GM19468 (cell line): ENCODE measurements at regions not wholly inside any gene's neighbourhood (a gene's known extent, or its start where the extent isn't known, plus 50 kb on each side); places are given as distances from the start of the nearest gene placed in this dataset.

Source experiments
- ATAC-seq: cut with Tn5 transposase; IDR thresholded peaks from one replicate; pipeline ENCODE4 v1.9.1; 2021; ENCODE audit warnings: mild to moderate bottlenecking, moderate library complexity, moderate number of reproducible peaks; ENCODE audit not compliant: unreplicated experiment; ENCODE audit errors: extremely low read depth

- no peak for ATAC-seq
These were observed 1642.4 kb upstream of the SLC39A10 start for GRCh38 chr2:194014639-194015038.

- ATAC-seq: no peak
These were observed 1652.3 kb upstream of the SLC39A10 start for GRCh38 chr2:194004590-194005206.

DNA sequence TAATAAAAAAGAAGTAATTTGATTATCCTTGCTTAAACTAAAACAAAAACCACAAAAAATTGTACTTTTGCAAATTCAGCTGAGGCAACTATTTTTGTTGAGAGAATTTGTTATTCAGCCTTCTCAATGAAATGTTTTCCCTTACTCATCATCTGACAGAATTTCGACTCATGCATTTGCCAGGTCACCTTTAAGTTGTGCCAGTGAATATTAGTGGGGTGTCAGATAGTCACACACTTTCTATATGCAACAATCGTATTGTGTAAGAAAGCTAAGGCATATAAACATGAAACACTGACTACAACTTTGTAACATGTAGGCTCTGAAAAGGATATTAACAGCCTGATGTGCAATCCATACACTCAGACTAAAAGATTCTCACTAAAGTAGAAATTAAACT lies 1653.1 kb upstream of the SLC39A10 start:
- no peak for ATAC-seq

DNA sequence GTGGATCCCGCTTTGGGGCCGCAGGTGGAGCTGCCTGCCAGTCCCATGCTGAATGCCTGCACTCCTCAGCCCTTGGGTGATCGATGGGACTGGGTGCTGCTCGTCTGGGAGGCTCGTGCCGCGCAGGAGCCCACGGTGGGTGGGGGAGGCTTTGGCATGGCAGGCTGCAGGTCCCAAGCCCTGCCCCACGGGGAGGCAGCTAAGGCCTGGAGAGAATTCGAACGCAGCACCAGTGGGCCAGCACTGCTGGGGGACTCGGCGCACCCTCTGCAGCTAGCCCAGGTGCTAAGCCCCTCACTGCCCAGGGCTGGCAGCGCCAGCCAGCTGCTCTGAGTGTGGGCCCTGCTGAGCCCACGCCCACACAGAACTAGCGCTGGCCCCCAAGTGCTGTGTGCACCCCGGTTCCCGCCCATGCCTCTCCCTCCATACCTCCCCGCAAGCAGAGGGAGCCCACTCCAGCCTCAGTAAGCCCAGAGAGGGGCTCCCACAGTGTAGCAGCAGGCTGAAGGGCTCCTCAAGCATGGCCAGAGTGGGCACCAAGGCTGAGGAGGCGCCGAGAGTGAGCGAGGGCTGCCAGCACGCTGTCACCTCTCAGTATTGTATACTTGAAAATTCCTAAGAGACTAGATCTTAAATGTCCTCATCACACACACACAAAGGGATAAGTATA lies 1654.2 kb upstream of the SLC39A10 start:
- no peak for ATAC-seq

DNA sequence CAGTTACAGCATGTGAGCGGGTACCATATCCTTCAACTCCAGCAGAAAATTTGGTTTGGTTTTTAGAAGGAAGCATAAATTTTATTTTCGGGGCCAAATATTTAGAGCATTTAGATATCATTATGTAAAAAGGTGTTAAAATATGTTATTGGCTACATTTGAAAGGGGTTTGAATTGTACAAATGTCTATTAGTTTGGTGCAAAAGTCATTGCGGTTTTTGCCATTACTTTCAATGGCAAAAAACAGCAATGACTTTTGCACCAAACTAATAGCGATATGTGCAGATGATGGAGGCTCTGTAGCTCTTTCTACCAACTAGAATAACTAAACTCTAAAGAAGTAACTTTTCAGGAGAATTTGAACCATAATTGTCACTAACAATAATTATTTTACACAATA lies 1666.2 kb upstream of the SLC39A10 start:
- no peak for ATAC-seq

DNA sequence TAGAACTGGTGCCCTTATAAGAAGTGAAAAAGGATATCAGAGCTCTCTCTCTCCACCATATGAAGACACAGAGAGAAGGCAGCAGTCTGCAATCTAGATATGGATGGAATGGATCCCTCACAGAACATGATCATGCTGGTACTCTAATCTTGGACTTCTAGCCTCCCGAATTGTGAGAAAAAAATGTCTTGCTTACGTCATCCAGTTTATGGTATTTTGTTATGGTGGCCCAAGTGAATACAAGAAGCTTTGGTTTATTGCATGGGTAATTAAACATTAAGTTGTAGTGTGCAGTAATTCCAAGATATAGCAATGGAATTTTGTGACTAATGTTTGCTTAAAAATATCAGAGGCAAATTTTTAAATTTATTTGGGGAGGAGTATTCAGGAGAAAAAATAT lies 1667.4 kb upstream of the SLC39A10 start:
- ATAC-seq: no peak

GRCh38 chr2:193988784-193989183 lies 1668.2 kb upstream of the SLC39A10 start:
- no peak for ATAC-seq

GRCh38 chr2:193985272-193985671 lies 1671.8 kb upstream of the SLC39A10 start:
- no peak for ATAC-seq

DNA sequence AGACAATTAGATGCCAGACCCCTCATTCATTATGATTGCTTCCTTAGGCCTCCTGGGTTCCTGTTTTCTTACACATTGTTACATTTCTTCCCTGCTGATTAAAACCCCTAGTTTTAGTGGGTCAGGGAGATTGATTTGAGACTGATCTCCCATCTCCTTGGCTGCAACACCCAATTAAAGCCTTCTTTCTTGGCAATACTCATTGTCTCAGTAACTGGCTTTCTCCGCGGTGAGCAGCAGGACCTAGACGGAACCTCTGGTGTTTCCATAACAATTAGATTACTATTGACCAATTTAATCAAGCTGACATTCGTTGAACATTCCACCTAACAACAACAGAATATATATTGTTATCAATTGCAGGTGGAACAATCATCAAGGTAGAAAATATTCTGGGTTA lies 1676.4 kb upstream of the SLC39A10 start:
- ATAC-seq: no peak

- no peak for ATAC-seq
These were observed 1683.2 kb upstream of the SLC39A10 start for GRCh38 chr2:193973781-193974180.

- ATAC-seq: no peak
These were observed 1690.4 kb upstream of the SLC39A10 start for GRCh38 chr2:193966590-193966989.

GRCh38 chr2:193965263-193965662 lies 1691.8 kb upstream of the SLC39A10 start:
- ATAC-seq: no peak

- ATAC-seq: no peak
These were observed 1693.4 kb upstream of the SLC39A10 start for GRCh38 chr2:193963472-193964119.

DNA sequence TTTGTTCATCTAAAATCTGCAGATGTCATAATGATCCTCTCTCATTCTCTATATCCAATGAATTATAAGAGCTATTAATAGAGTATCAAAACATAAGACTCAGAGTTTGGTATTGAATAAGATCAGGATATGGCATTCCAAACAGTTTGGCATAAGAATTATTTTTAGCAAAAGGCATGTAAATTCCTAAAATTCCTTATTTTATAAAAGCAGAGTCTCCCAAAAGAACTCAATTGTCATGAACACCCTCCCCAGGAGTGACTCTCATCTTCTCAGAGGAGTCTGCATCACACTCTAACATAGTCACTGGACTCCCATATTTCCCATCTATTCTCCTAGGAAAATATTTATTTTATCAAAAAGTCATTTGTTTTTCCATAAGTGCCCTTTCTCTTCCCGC lies 1710.2 kb upstream of the SLC39A10 start:
- no peak for ATAC-seq

GRCh38 chr2:193943406-193943960 lies 1713.5 kb upstream of the SLC39A10 start:
- ATAC-seq: no peak

DNA sequence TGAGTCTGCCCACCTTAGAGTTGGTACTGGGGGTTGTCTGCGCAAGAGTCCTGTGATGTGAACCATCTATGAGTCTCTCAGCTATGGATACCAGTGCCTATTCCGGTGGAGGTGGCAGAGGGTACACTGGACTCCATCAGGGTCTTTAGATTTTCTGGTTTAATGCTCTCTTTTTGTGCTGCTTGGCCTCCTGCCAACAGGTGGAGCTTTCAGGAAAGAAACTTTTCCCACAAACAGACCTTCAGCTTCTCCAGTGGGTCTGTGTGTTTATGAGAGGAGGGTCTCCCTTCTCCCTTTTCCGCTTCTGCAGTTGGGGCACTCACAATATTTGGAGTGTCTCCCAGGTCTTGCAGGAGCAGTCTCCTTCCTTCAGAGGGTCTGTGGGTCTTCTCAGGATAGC lies 1721.9 kb upstream of the SLC39A10 start:
- no peak for ATAC-seq

- ATAC-seq: no peak
These were observed 1727.9 kb upstream of the SLC39A10 start for GRCh38 chr2:193929131-193929530.

DNA sequence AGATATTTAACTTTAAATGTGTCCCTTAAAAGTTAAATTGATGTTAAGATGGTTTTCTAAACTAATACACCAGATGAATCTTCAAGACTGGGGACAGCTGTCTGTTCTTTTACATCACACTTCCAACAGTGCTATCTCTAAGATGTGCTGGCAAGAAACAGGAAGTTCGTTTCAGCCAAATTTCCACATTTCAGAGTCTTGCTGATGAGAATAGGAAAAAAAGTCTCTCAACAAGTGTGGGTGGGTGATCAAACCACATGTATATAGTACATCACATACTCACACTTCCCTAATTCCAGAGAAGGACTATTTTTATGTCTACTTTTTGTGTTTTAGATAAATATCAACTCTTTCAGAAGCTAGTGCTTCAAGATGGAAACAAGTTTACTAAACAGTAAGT lies 1712.8 kb upstream of the TMEFF2 start:
- ATAC-seq: no peak

DNA sequence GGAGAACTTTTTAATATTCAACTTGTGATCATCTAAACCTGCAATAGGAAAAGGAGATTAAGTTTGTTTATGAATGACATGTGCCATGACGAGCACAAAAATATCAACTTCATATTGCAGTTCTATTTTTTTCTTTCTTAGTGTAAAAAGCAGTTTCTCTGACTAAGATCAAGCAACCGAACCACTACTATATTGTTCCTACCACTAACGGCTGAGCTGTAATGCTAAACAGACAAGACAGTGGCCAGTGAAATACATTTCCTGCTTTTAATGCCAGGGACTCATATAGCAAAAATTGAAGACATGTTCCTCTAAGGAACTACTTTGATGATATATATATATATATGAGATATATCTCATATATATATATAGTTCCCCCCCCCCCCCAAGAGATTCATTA lies 1705.6 kb upstream of the TMEFF2 start:
- ATAC-seq: no peak

- no peak for ATAC-seq
These were observed 1700.5 kb upstream of the TMEFF2 start for GRCh38 chr2:193895226-193895625.

- no peak for ATAC-seq
These were observed 1699.3 kb upstream of the TMEFF2 start for GRCh38 chr2:193894081-193894480.
